ENCODE measurements at regions not wholly inside any gene's neighbourhood (a gene's known extent, or its start where the extent isn't known, plus 50 kb on each side); places are given as distances from the start of the nearest gene placed in this dataset.

- H3K27me3 ChIP-seq (ENCODE audit: control insufficient read depth, extremely low read depth, insufficient read depth, low read length) = no peaks in the 10 kb centered on the region
- H3K4me1 ChIP-seq (ENCODE audit: control insufficient read depth, extremely low read depth, insufficient read depth, low read length) = no peaks in the 10 kb centered on the region
- no peak for DNase-seq (ENCODE audit: low read depth, low spot score)
- no peak overlapping the region for H2AFZ ChIP-seq (ENCODE audit: control insufficient read depth, low read length)
- H3K4me2 ChIP-seq (ENCODE audit: control insufficient read depth, extremely low read depth, insufficient read depth, low read depth, low read length) = no peak overlapping the region
- H3K27ac ChIP-seq (ENCODE audit: control insufficient read depth, insufficient read depth, low read length) = no peak overlapping the region
- dilution Hi-C loops (cut with MboI; ENCODE audit: extremely low pct_ligation_motif_present, low sequenced_read_pairs) = no loop called here
- TF ChIP-seq CTCF (optimal IDR thresholded peaks at IDR 0.05 in 1 of 3, IDR thresholded peaks at IDR 0.05 in 1 of 3, conservative IDR thresholded peaks at IDR 0.05 in 1 of 3; ENCODE audit: extremely low read depth in 1 of 3, insufficient read depth in 2 of 3, low read length in 3 of 3) (no peak), EZH2 (IDR thresholded peaks at IDR 0.05; ENCODE audit: low read length) (no peak)
- no peaks in the 10 kb centered on the region for H3K79me2 ChIP-seq (ENCODE audit: control insufficient read depth, insufficient read depth, low read length)
- no peak overlapping the region for H3K9ac ChIP-seq (ENCODE audit: control insufficient read depth, extremely low read depth, insufficient read depth, low read length)
- no peaks in the 10 kb centered on the region for H3K9me1 ChIP-seq (ENCODE audit: control insufficient read depth, extremely low read depth, insufficient read depth, low read length)
- FAIRE-seq = no peak
- H3K4me3 ChIP-seq (ENCODE audit: control insufficient read depth in 2 of 3, extremely low read depth in 1 of 3, insufficient read depth in 2 of 3, low read depth in 1 of 3, low read length in 3 of 3) = no peak overlapping the region
- no peaks in the 10 kb centered on the region for H4K20me1 ChIP-seq (ENCODE audit: control insufficient read depth, extremely low read depth, insufficient read depth, low read length)
- H3K9me3 ChIP-seq (ENCODE audit: control insufficient read depth, low read depth, low read length) = no peaks in the 10 kb centered on the region
- H3K36me3 ChIP-seq (ENCODE audit: control insufficient read depth in 2 of 2, extremely low read depth in 1 of 2, insufficient read depth in 2 of 2, low read length in 2 of 2) = no peaks in the 10 kb centered on the region
Observed at GRCh38 chr3:166752214-166752613, 627.9 kb downstream of the ZBBX start.

DNA sequence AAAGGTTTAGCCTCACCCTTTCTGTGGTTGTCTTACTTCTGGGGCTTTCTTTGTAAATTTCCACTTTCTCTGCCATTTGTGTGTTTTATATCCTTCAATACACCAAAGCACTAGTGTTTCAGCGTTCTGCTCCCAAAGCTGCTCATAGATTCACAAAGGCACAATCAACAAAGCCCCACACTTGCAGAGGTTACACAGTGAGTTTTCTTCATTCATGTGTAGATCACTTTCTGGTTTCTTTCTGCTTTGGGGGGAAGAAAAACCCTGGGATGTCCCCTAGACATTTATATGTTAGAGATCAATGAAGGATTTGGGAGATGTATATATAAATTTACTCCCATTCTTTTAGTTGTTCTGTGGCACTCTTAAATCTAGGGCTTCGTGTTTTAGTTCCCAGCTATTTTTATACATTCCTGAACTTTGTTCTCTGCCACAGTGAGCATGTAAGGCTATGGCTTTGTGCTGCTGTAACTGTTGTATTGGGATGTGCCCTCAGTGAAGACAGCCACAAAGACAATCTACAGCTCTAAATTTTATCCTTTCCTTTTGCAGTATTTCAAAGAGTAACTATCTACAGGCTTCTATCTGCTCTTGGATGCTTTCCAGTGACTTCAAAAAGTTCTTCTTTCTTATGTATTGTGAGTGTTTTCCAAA, 636.5 kb downstream of the ZBBX start:
- no peaks in the 10 kb centered on the region for H3K36me3 ChIP-seq (ENCODE audit: control insufficient read depth in 2 of 2, extremely low read depth in 1 of 2, insufficient read depth in 2 of 2, low read length in 2 of 2)
- no peak overlapping the region for H3K4me3 ChIP-seq (ENCODE audit: control insufficient read depth in 2 of 3, extremely low read depth in 1 of 3, insufficient read depth in 2 of 3, low read depth in 1 of 3, low read length in 3 of 3)
- dilution Hi-C loops (cut with MboI; ENCODE audit: extremely low pct_ligation_motif_present, low sequenced_read_pairs) = no loop called here
- no peaks in the 10 kb centered on the region for H3K9me3 ChIP-seq (ENCODE audit: control insufficient read depth, low read depth, low read length)
- H4K20me1 ChIP-seq (ENCODE audit: control insufficient read depth, extremely low read depth, insufficient read depth, low read length) = no peaks in the 10 kb centered on the region
- H3K27ac ChIP-seq (ENCODE audit: control insufficient read depth, insufficient read depth, low read length) = no peak overlapping the region
- no peak overlapping the region for H3K4me2 ChIP-seq (ENCODE audit: control insufficient read depth, extremely low read depth, insufficient read depth, low read depth, low read length)
- H3K79me2 ChIP-seq (ENCODE audit: control insufficient read depth, insufficient read depth, low read length) = no peaks in the 10 kb centered on the region
- no peak for TF ChIP-seq EZH2 (IDR thresholded peaks at IDR 0.05; ENCODE audit: low read length)
- TF ChIP-seq CTCF (optimal IDR thresholded peaks at IDR 0.05 in 1 of 3, IDR thresholded peaks at IDR 0.05 in 1 of 3, conservative IDR thresholded peaks at IDR 0.05 in 1 of 3; ENCODE audit: extremely low read depth in 1 of 3, insufficient read depth in 2 of 3, low read length in 3 of 3) = no peak
- FAIRE-seq (no peak), DNase-seq (ENCODE audit: low read depth, low spot score) (no peak)
- H3K4me1 ChIP-seq (ENCODE audit: control insufficient read depth, extremely low read depth, insufficient read depth, low read length) = no peaks in the 10 kb centered on the region
- no peaks in the 10 kb centered on the region for H3K27me3 ChIP-seq (ENCODE audit: control insufficient read depth, extremely low read depth, insufficient read depth, low read length)
- no peak overlapping the region for H2AFZ ChIP-seq (ENCODE audit: control insufficient read depth, low read length)
- no peaks in the 10 kb centered on the region for H3K9me1 ChIP-seq (ENCODE audit: control insufficient read depth, extremely low read depth, insufficient read depth, low read length)
- no peak overlapping the region for H3K9ac ChIP-seq (ENCODE audit: control insufficient read depth, extremely low read depth, insufficient read depth, low read length)

Data from keratinocyte (primary cell).